ENCODE measurements at regions not wholly inside any gene's neighbourhood (a gene's known extent, or its start where the extent isn't known, plus 50 kb on each side); places are given as distances from the start of the nearest gene placed in this dataset.
"Not testable (repeated sequence)": the region's sequence is repeated elsewhere in the genome, so short reads cannot be mapped to it uniquely, and the experiment has no call there.

GRCh38 chr10:108600511-108600910, 1322.8 kb downstream of the XPNPEP1 start:
- H3K36me3 ChIP-seq (ENCODE audit: control insufficient read depth in 2 of 2, insufficient read depth in 2 of 2, low read length in 1 of 2); H3K9me3 ChIP-seq (ENCODE audit: control insufficient read depth in 2 of 2, insufficient read depth in 1 of 2, low read depth in 1 of 2, low read length in 1 of 2); H3K27ac ChIP-seq (ENCODE audit: low read depth in 2 of 2, low read length in 1 of 2); H3K27me3 ChIP-seq (ENCODE audit: control insufficient read depth in 1 of 2, insufficient read depth in 2 of 2, low read length in 2 of 2); H3K4me3 ChIP-seq (ENCODE audit: low read depth in 1 of 2, low read length in 2 of 2); H3K4me1 ChIP-seq (ENCODE audit: control insufficient read depth in 2 of 2, insufficient read depth in 2 of 2, low read length in 1 of 2): not testable (repeated sequence)
- WGBS, 2 donors, result 58 to 60% methylated on average over 4 of the region's 4 CpGs

- H3K9me3 ChIP-seq (ENCODE audit: control insufficient read depth in 2 of 2, insufficient read depth in 1 of 2, low read depth in 1 of 2, low read length in 1 of 2); H3K27me3 ChIP-seq (ENCODE audit: control insufficient read depth in 1 of 2, insufficient read depth in 2 of 2, low read length in 2 of 2); H3K4me1 ChIP-seq (ENCODE audit: control insufficient read depth in 2 of 2, insufficient read depth in 2 of 2, low read length in 1 of 2); H3K4me3 ChIP-seq (ENCODE audit: low read depth in 1 of 2, low read length in 2 of 2); H3K36me3 ChIP-seq (ENCODE audit: control insufficient read depth in 2 of 2, insufficient read depth in 2 of 2, low read length in 1 of 2); H3K27ac ChIP-seq (ENCODE audit: low read depth in 2 of 2, low read length in 1 of 2): not testable (repeated sequence)
- 59 to 61% methylated on average over 11 of the region's 11 CpGs for WGBS, 2 donors
Observed at GRCh38 chr10:108599317-108599716, 1324.0 kb downstream of the XPNPEP1 start.

- Histone ChIP-seq H3K36me3 (ENCODE audit: control insufficient read depth in 2 of 2, insufficient read depth in 2 of 2, low read length in 1 of 2) (no peaks in the 10 kb centered on the region), H3K4me1 (ENCODE audit: control insufficient read depth in 2 of 2, insufficient read depth in 2 of 2, low read length in 1 of 2) (no peaks in the 10 kb centered on the region), H3K9me3 (ENCODE audit: control insufficient read depth in 2 of 2, insufficient read depth in 1 of 2, low read depth in 1 of 2, low read length in 1 of 2) (no peaks in the 10 kb centered on the region), H3K27me3 (ENCODE audit: control insufficient read depth in 1 of 2, insufficient read depth in 2 of 2, low read length in 2 of 2) (no peaks in the 10 kb centered on the region), H3K4me3 (ENCODE audit: low read depth in 1 of 2, low read length in 2 of 2) (no peak overlapping the region), H3K27ac (ENCODE audit: low read depth in 2 of 2, low read length in 1 of 2) (no peak overlapping the region)
Observed at GRCh38 chr10:108598831-108599230, 1324.5 kb downstream of the XPNPEP1 start.

GRCh38 chr10:108598320-108598695, 1325.0 kb downstream of the XPNPEP1 start:
- Histone ChIP-seq H3K9me3 (ENCODE audit: control insufficient read depth in 2 of 2, insufficient read depth in 1 of 2, low read depth in 1 of 2, low read length in 1 of 2) (no peaks in the 10 kb centered on the region), H3K27me3 (ENCODE audit: control insufficient read depth in 1 of 2, insufficient read depth in 2 of 2, low read length in 2 of 2) (no peaks in the 10 kb centered on the region), H3K4me1 (ENCODE audit: control insufficient read depth in 2 of 2, insufficient read depth in 2 of 2, low read length in 1 of 2) (no peaks in the 10 kb centered on the region), H3K4me3 (ENCODE audit: low read depth in 1 of 2, low read length in 2 of 2) (no peak overlapping the region), H3K27ac (ENCODE audit: low read depth in 2 of 2, low read length in 1 of 2) (no peak overlapping the region), H3K36me3 (ENCODE audit: control insufficient read depth in 2 of 2, insufficient read depth in 2 of 2, low read length in 1 of 2) (no peaks in the 10 kb centered on the region)
- 45 to 53% methylated on average over 1 of the region's 1 CpG for WGBS, 2 donors

GRCh38 chr10:108597657-108598319, 1325.5 kb downstream of the XPNPEP1 start:
- Histone ChIP-seq H3K4me3 (ENCODE audit: low read depth in 1 of 2, low read length in 2 of 2) (no peak overlapping the region), H3K9me3 (ENCODE audit: control insufficient read depth in 2 of 2, insufficient read depth in 1 of 2, low read depth in 1 of 2, low read length in 1 of 2) (no peaks in the 10 kb centered on the region), H3K4me1 (ENCODE audit: control insufficient read depth in 2 of 2, insufficient read depth in 2 of 2, low read length in 1 of 2) (no peaks in the 10 kb centered on the region), H3K27me3 (ENCODE audit: control insufficient read depth in 1 of 2, insufficient read depth in 2 of 2, low read length in 2 of 2) (no peaks in the 10 kb centered on the region), H3K27ac (ENCODE audit: low read depth in 2 of 2, low read length in 1 of 2) (no peak overlapping the region), H3K36me3 (ENCODE audit: control insufficient read depth in 2 of 2, insufficient read depth in 2 of 2, low read length in 1 of 2) (no peaks in the 10 kb centered on the region)
- WGBS, 2 donors, result 54 to 57% methylated on average over 2 of the region's 2 CpGs

- H3K27me3 ChIP-seq (ENCODE audit: control insufficient read depth in 1 of 2, insufficient read depth in 2 of 2, low read length in 2 of 2), result no peaks in the 10 kb centered on the region
- H3K36me3 ChIP-seq (ENCODE audit: control insufficient read depth in 2 of 2, insufficient read depth in 2 of 2, low read length in 1 of 2), result no peaks in the 10 kb centered on the region
- no peak overlapping the region for H3K27ac ChIP-seq (ENCODE audit: low read depth in 2 of 2, low read length in 1 of 2)
- no peaks in the 10 kb centered on the region for H3K4me1 ChIP-seq (ENCODE audit: control insufficient read depth in 2 of 2, insufficient read depth in 2 of 2, low read length in 1 of 2)
- H3K4me3 ChIP-seq (ENCODE audit: low read depth in 1 of 2, low read length in 2 of 2), result no peak overlapping the region
- 72 to 75% methylated on average over 6 of the region's 6 CpGs for WGBS, 2 donors
- H3K9me3 ChIP-seq (ENCODE audit: control insufficient read depth in 2 of 2, insufficient read depth in 1 of 2, low read depth in 1 of 2, low read length in 1 of 2), result no peaks in the 10 kb centered on the region
Observed at GRCh38 chr10:108597031-108597430, 1326.3 kb downstream of the XPNPEP1 start.

- H3K4me1 ChIP-seq (ENCODE audit: control insufficient read depth in 2 of 2, insufficient read depth in 2 of 2, low read length in 1 of 2), result no peaks in the 10 kb centered on the region
- H3K27me3 ChIP-seq (ENCODE audit: control insufficient read depth in 1 of 2, insufficient read depth in 2 of 2, low read length in 2 of 2), result no peaks in the 10 kb centered on the region
- H3K27ac ChIP-seq (ENCODE audit: low read depth in 2 of 2, low read length in 1 of 2), result no peak overlapping the region
- 67 to 76% methylated on average over 1 of the region's 1 CpG for WGBS, 2 donors
- H3K4me3 ChIP-seq (ENCODE audit: low read depth in 1 of 2, low read length in 2 of 2), result no peak overlapping the region
- H3K9me3 ChIP-seq (ENCODE audit: control insufficient read depth in 2 of 2, insufficient read depth in 1 of 2, low read depth in 1 of 2, low read length in 1 of 2), result no peaks in the 10 kb centered on the region
- no peaks in the 10 kb centered on the region for H3K36me3 ChIP-seq (ENCODE audit: control insufficient read depth in 2 of 2, insufficient read depth in 2 of 2, low read length in 1 of 2)
Observed at GRCh38 chr10:108592956-108593355, 1330.4 kb downstream of the XPNPEP1 start.

- 86 to 89% methylated on average over 2 of the region's 2 CpGs for WGBS, 2 donors
- H3K9me3 ChIP-seq (ENCODE audit: control insufficient read depth in 2 of 2, insufficient read depth in 1 of 2, low read depth in 1 of 2, low read length in 1 of 2), result no peaks in the 10 kb centered on the region
- H3K27ac ChIP-seq (ENCODE audit: low read depth in 2 of 2, low read length in 1 of 2), result no peak overlapping the region
- no peaks in the 10 kb centered on the region for H3K27me3 ChIP-seq (ENCODE audit: control insufficient read depth in 1 of 2, insufficient read depth in 2 of 2, low read length in 2 of 2)
- no peaks in the 10 kb centered on the region for H3K36me3 ChIP-seq (ENCODE audit: control insufficient read depth in 2 of 2, insufficient read depth in 2 of 2, low read length in 1 of 2)
- H3K4me3 ChIP-seq (ENCODE audit: low read depth in 1 of 2, low read length in 2 of 2), result no peak overlapping the region
- no peaks in the 10 kb centered on the region for H3K4me1 ChIP-seq (ENCODE audit: control insufficient read depth in 2 of 2, insufficient read depth in 2 of 2, low read length in 1 of 2)
Observed at GRCh38 chr10:108591417-108591816, 1331.9 kb downstream of the XPNPEP1 start.

GRCh38 chr10:108586424-108586823, 1336.9 kb downstream of the XPNPEP1 start:
- Histone ChIP-seq H3K27ac (ENCODE audit: low read depth in 2 of 2, low read length in 1 of 2) (no peak overlapping the region), H3K4me1 (ENCODE audit: control insufficient read depth in 2 of 2, insufficient read depth in 2 of 2, low read length in 1 of 2) (no peaks in the 10 kb centered on the region), H3K36me3 (ENCODE audit: control insufficient read depth in 2 of 2, insufficient read depth in 2 of 2, low read length in 1 of 2) (no peaks in the 10 kb centered on the region), H3K9me3 (ENCODE audit: control insufficient read depth in 2 of 2, insufficient read depth in 1 of 2, low read depth in 1 of 2, low read length in 1 of 2) (peaks cover 0 to 2% of the 10 kb centered on the region in 2 donors), H3K27me3 (ENCODE audit: control insufficient read depth in 1 of 2, insufficient read depth in 2 of 2, low read length in 2 of 2) (no peaks in the 10 kb centered on the region), H3K4me3 (ENCODE audit: low read depth in 1 of 2, low read length in 2 of 2) (no peak overlapping the region)
- 91% methylated on average over 3 of the region's 3 CpGs for WGBS, 2 donors

- Histone ChIP-seq H3K9me3 (ENCODE audit: control insufficient read depth in 2 of 2, insufficient read depth in 1 of 2, low read depth in 1 of 2, low read length in 1 of 2) (peaks cover 0 to 2% of the 10 kb centered on the region in 2 donors), H3K4me3 (ENCODE audit: low read depth in 1 of 2, low read length in 2 of 2) (no peak overlapping the region), H3K27me3 (ENCODE audit: control insufficient read depth in 1 of 2, insufficient read depth in 2 of 2, low read length in 2 of 2) (no peaks in the 10 kb centered on the region), H3K27ac (ENCODE audit: low read depth in 2 of 2, low read length in 1 of 2) (no peak overlapping the region), H3K4me1 (ENCODE audit: control insufficient read depth in 2 of 2, insufficient read depth in 2 of 2, low read length in 1 of 2) (no peaks in the 10 kb centered on the region), H3K36me3 (ENCODE audit: control insufficient read depth in 2 of 2, insufficient read depth in 2 of 2, low read length in 1 of 2) (no peaks in the 10 kb centered on the region)
- 13 to 27% methylated on average over 1 of the region's 1 CpG for WGBS, 2 donors
Observed at GRCh38 chr10:108583877-108584276, 1339.4 kb downstream of the XPNPEP1 start.
